ENCODE measurements at regions not wholly inside any gene's neighbourhood (a gene's known extent, or its start where the extent isn't known, plus 50 kb on each side); places are given as distances from the start of the nearest gene placed in this dataset.

- H3K4me1 ChIP-seq (ENCODE audit: insufficient read depth): no peaks in the 10 kb centered on the region
- no peak for TF ChIP-seq EZH2phosphoT487 (IDR thresholded peaks at IDR 0.05; ENCODE audit: insufficient read depth, low read depth)
- TF ChIP-seq EZH2 (IDR thresholded peaks at IDR 0.05; ENCODE audit: insufficient read depth, poor library complexity, severe bottlenecking): no peak
- H3K4me2 ChIP-seq (ENCODE audit: unreplicated experiment): no peak overlapping the region
- no peaks in the 10 kb centered on the region for H3K9me3 ChIP-seq (ENCODE audit: low read depth)
- 0 to 4% methylated on average over 2 of the region's 2 CpGs for WGBS, 2 experiments (ENCODE audit: low coverage in 1 of 2, low lambda C conversion rate in 2 of 2, missing lambda C conversion rate in 2 of 2)
- no peak overlapping the region for H3K9ac ChIP-seq
- no peaks in the 10 kb centered on the region for H3K36me3 ChIP-seq (ENCODE audit: low read depth)
- no peak overlapping the region for H2AFZ ChIP-seq
- H3F3A ChIP-seq (ENCODE audit: insufficient read depth): no peaks in the 10 kb centered on the region
- H3K79me2 ChIP-seq (ENCODE audit: insufficient read depth): no peaks in the 10 kb centered on the region
- no peaks in the 10 kb centered on the region for H3K27me3 ChIP-seq (replicated peaks; ENCODE audit: insufficient read depth)
- no peaks in the 10 kb centered on the region for H4K20me1 ChIP-seq (ENCODE audit: insufficient read depth)
- no peak overlapping the region for H3K4me3 ChIP-seq
- no peaks in the 10 kb centered on the region for H3K9me2 ChIP-seq (ENCODE audit: insufficient read depth)
- DNase-seq: no peak
- in situ Hi-C loops (cut with MboI): no loop called here
- no peak overlapping the region for H3K27ac ChIP-seq
Measured at GRCh38 chr2:49288902-49289700, 134.8 kb upstream of the FSHR start.

- no peak overlapping the region for H3K4me3 ChIP-seq
Measured at GRCh38 chr2:49288113-49288705, 133.9 kb upstream of the FSHR start.

DNA sequence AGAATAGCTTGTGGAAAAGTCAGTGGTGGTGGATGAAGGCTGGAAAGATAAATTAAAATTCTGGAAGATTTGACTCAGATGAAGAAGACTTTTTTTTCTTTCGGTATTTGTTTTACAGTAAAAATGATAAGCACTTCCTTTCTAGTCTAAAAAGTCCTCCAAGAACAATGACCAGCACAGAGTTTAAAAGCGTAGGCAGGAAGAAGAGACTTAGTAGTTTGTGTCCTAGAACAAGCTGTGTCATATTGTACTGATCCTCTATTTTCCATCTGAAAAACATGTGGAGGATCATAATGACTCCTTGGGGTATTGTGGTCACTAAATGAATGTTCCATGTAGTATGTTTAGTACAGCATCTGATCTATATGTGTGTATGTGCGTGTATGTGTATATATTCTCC lies 132.4 kb upstream of the FSHR start:
- Histone ChIP-seq H3F3A (ENCODE audit: insufficient read depth) (no peaks in the 10 kb centered on the region), H3K27me3 (replicated peaks; ENCODE audit: insufficient read depth) (no peaks in the 10 kb centered on the region), H3K4me2 (ENCODE audit: unreplicated experiment) (no peak overlapping the region), H2AFZ (no peak overlapping the region), H3K27ac (no peak overlapping the region), H3K4me3 (no peak overlapping the region), H3K9me3 (ENCODE audit: low read depth) (no peaks in the 10 kb centered on the region), H4K20me1 (ENCODE audit: insufficient read depth) (no peaks in the 10 kb centered on the region), H3K4me1 (ENCODE audit: insufficient read depth) (no peaks in the 10 kb centered on the region), H3K9me2 (ENCODE audit: insufficient read depth) (no peaks in the 10 kb centered on the region), H3K79me2 (ENCODE audit: insufficient read depth) (no peaks in the 10 kb centered on the region), H3K36me3 (ENCODE audit: low read depth) (no peaks in the 10 kb centered on the region), H3K9ac (no peak overlapping the region)
- DNase-seq: no peak
- 36 to 41% methylated on average over 3 of the region's 3 CpGs for WGBS, 2 experiments (ENCODE audit: low coverage in 1 of 2, low lambda C conversion rate in 2 of 2, missing lambda C conversion rate in 2 of 2)
- in situ Hi-C loops (cut with MboI): no loop called here
- TF ChIP-seq EZH2 (IDR thresholded peaks at IDR 0.05; ENCODE audit: insufficient read depth, poor library complexity, severe bottlenecking) (no peak), EZH2phosphoT487 (IDR thresholded peaks at IDR 0.05; ENCODE audit: insufficient read depth, low read depth) (no peak)

More at GRCh38 chr2:49288113-49288705, 133.9 kb upstream of the FSHR start:
- no peak overlapping the region for H3K4me2 ChIP-seq (ENCODE audit: unreplicated experiment)
- H3K79me2 ChIP-seq (ENCODE audit: insufficient read depth): no peaks in the 10 kb centered on the region
- H3K9ac ChIP-seq: no peak overlapping the region
- H4K20me1 ChIP-seq (ENCODE audit: insufficient read depth): no peaks in the 10 kb centered on the region
- H3K27me3 ChIP-seq (replicated peaks; ENCODE audit: insufficient read depth): no peaks in the 10 kb centered on the region
- H3K9me2 ChIP-seq (ENCODE audit: insufficient read depth): no peaks in the 10 kb centered on the region
- no peak overlapping the region for H2AFZ ChIP-seq
- no peaks in the 10 kb centered on the region for H3K36me3 ChIP-seq (ENCODE audit: low read depth)
- H3K27ac ChIP-seq: no peak overlapping the region
- 11 to 12% methylated on average over 3 of the region's 3 CpGs for WGBS, 2 experiments (ENCODE audit: low coverage in 1 of 2, low lambda C conversion rate in 2 of 2, missing lambda C conversion rate in 2 of 2)
- in situ Hi-C loops (cut with MboI): no loop called here
- H3K4me1 ChIP-seq (ENCODE audit: insufficient read depth): no peaks in the 10 kb centered on the region
- H3K9me3 ChIP-seq (ENCODE audit: low read depth): no peaks in the 10 kb centered on the region
- TF ChIP-seq EZH2 (IDR thresholded peaks at IDR 0.05; ENCODE audit: insufficient read depth, poor library complexity, severe bottlenecking): no peak
- TF ChIP-seq EZH2phosphoT487 (IDR thresholded peaks at IDR 0.05; ENCODE audit: insufficient read depth, low read depth): no peak
- no peak for DNase-seq
- H3F3A ChIP-seq (ENCODE audit: insufficient read depth): no peaks in the 10 kb centered on the region

DNA sequence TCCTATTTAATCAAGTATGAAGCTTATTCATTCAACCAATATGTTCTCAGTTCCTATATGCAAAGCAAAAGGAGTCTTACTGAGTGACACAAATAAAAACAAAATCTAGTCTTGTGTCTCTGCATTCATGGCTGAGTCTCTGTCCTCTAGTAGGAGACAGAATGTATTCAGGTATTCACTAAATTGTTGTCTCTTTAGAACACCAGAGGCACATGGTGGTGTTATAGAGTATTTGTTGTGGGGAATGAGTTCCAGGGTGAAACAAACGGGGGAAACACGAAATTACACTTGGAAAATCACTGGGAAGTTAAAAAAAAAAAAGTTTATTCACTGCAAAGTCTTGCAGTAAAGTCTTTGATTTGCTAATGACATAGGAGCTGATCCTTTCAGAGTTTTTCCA lies 131.7 kb upstream of the FSHR start:
- Histone ChIP-seq H3K9ac (no peak overlapping the region), H4K20me1 (ENCODE audit: insufficient read depth) (no peaks in the 10 kb centered on the region), H3K27ac (no peak overlapping the region), H3K36me3 (ENCODE audit: low read depth) (no peaks in the 10 kb centered on the region), H3K9me3 (ENCODE audit: low read depth) (no peaks in the 10 kb centered on the region), H3K4me3 (no peak overlapping the region), H3K27me3 (replicated peaks; ENCODE audit: insufficient read depth) (no peaks in the 10 kb centered on the region), H3K4me2 (ENCODE audit: unreplicated experiment) (no peak overlapping the region), H2AFZ (no peak overlapping the region), H3K79me2 (ENCODE audit: insufficient read depth) (no peaks in the 10 kb centered on the region), H3F3A (ENCODE audit: insufficient read depth) (no peaks in the 10 kb centered on the region), H3K4me1 (ENCODE audit: insufficient read depth) (no peaks in the 10 kb centered on the region), H3K9me2 (ENCODE audit: insufficient read depth) (no peaks in the 10 kb centered on the region)
- DNase-seq: no peak
- no peak for TF ChIP-seq EZH2 (IDR thresholded peaks at IDR 0.05; ENCODE audit: insufficient read depth, poor library complexity, severe bottlenecking)
- no peak for TF ChIP-seq EZH2phosphoT487 (IDR thresholded peaks at IDR 0.05; ENCODE audit: insufficient read depth, low read depth)
- WGBS, 2 experiments (ENCODE audit: low coverage in 1 of 2, low lambda C conversion rate in 2 of 2, missing lambda C conversion rate in 2 of 2): 0% methylated on average over 2 of the region's 2 CpGs
- in situ Hi-C loops (cut with MboI): no loop called here
